ENCODE measurements at regions not wholly inside any gene's neighbourhood (a gene's known extent, or its start where the extent isn't known, plus 50 kb on each side); places are given as distances from the start of the nearest gene placed in this dataset.

DNA sequence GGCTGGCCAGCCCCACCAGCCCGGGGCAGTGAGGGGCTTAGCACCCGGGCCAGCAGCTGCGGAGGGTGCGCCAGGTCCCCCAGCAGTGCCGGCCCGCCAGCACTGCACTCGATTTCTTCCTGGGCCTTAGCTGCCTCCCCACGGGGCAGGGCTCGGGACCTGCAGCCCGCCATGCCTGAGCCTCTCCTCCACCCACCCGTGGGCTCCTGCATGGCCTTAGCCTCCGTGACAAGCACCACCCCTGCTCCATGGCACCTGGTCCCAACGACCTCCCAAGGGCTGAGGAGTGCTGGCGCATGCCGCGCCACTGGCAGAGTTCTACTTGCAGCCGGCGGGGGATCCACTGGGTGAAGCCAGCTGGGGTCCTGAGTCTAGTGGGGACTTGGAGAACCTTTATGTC is 452.6 kb downstream of the AGTPBP1 start:
- TF ChIP-seq, protein P1, sequence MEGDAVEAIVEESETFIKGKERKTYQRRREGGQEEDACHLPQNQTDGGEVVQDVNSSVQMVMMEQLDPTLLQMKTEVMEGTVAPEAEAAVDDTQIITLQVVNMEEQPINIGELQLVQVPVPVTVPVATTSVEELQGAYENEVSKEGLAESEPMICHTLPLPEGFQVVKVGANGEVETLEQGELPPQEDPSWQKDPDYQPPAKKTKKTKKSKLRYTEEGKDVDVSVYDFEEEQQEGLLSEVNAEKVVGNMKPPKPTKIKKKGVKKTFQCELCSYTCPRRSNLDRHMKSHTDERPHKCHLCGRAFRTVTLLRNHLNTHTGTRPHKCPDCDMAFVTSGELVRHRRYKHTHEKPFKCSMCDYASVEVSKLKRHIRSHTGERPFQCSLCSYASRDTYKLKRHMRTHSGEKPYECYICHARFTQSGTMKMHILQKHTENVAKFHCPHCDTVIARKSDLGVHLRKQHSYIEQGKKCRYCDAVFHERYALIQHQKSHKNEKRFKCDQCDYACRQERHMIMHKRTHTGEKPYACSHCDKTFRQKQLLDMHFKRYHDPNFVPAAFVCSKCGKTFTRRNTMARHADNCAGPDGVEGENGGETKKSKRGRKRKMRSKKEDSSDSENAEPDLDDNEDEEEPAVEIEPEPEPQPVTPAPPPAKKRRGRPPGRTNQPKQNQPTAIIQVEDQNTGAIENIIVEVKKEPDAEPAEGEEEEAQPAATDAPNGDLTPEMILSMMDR (IDR thresholded peaks at IDR 0.05), result no peak
- H3K36me3 ChIP-seq, result no peaks in the 10 kb centered on the region
- H3K9me3 ChIP-seq, result no peaks in the 10 kb centered on the region
- H3K4me3 ChIP-seq, result no peak overlapping the region
- no peak for ATAC-seq (ENCODE audit: insufficient number of reproducible peaks, low FRiP score, low read depth)
- H3K27ac ChIP-seq, result no peak overlapping the region
- no peak for DNase-seq (ENCODE audit: low spot score)
- no peaks in the 10 kb centered on the region for H3K27me3 ChIP-seq (replicated peaks; ENCODE audit: insufficient read depth)
- no peaks in the 10 kb centered on the region for H3K4me1 ChIP-seq (ENCODE audit: control insufficient read depth in 1 of 2, low read depth in 2 of 2)

DNA sequence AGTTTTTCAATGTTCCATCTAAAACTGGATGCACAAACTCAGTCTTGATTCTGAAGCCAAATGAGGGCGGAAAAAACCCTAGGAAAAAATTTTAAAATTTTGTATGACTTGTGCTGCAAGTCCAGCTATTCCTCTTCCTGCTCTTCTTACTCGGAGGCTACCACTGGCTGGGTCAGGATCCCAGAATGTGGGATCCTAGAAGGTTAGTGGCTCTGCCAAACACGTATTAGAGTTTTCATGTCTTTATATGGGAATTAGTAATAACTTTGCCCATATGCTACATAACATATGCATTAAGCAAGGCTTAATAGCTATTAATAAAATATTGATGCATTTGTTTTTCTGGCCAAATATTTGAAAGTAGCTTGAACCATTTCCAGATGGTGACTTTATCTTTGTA is 458.3 kb downstream of the AGTPBP1 start:
- TF ChIP-seq, protein P1 (IDR thresholded peaks at IDR 0.05), result no peak

DNA sequence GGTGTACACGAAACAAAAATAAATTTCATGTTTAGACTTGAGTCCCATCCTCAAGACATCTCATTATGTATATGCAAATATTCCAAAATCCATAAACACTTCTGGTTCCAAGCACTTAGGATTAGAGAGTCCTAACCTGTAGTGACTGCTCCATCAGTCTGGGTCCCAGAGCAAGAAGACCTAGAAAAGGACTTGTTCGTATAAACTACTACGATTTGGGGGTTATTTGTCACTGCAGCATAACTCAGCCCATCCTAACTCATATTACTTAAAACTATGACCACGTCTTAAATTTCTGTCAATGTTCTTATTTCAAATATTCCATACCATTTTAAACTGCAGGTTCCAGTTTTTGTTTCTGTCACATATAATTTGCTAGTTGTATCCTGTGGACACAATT is 463.0 kb downstream of the AGTPBP1 start:
- no peaks in the 10 kb centered on the region for H3K9me3 ChIP-seq
- H3K27me3 ChIP-seq (replicated peaks; ENCODE audit: insufficient read depth), result no peaks in the 10 kb centered on the region
- H3K4me3 ChIP-seq, result no peak overlapping the region
- no peaks in the 10 kb centered on the region for H3K4me1 ChIP-seq (ENCODE audit: control insufficient read depth in 1 of 2, low read depth in 2 of 2)
- H3K27ac ChIP-seq, result no peak overlapping the region
- DNase-seq (ENCODE audit: low spot score), result no peak
- ATAC-seq (ENCODE audit: insufficient number of reproducible peaks, low FRiP score, low read depth), result no peak
- H3K36me3 ChIP-seq, result no peaks in the 10 kb centered on the region
- TF ChIP-seq, protein P1 (IDR thresholded peaks at IDR 0.05), result no peak

More for the DNA sequence above, 458.3 kb downstream of the AGTPBP1 start:
- no peak overlapping the region for H3K27ac ChIP-seq
- H3K36me3 ChIP-seq, result no peaks in the 10 kb centered on the region
- H3K27me3 ChIP-seq (replicated peaks; ENCODE audit: insufficient read depth), result no peaks in the 10 kb centered on the region
- no peaks in the 10 kb centered on the region for H3K9me3 ChIP-seq
- H3K4me1 ChIP-seq (ENCODE audit: control insufficient read depth in 1 of 2, low read depth in 2 of 2), result no peaks in the 10 kb centered on the region
- ATAC-seq (ENCODE audit: insufficient number of reproducible peaks, low FRiP score, low read depth) (no peak), DNase-seq (ENCODE audit: low spot score) (no peak)
- no peak overlapping the region for H3K4me3 ChIP-seq

DNA sequence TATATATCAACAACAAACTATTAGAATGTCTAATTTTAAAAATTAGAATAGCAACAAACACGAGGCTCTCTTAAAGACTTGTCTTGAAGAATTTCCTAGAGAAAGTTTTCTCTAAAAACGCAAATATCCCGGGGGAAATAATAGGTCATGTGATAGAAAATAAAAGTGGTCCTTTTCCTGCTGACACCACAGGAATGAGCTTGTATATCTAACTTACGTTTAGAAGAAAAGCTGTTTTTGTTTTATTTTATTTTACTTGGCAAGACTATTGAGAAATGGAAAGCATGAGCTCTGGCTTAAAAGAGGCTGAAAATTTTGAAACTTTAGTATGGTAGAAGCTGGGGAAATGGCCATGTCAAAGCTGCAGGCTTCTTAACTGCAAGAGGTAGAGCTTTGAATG is 465.0 kb downstream of the AGTPBP1 start:
- no peak overlapping the region for H3K27ac ChIP-seq
- no peak overlapping the region for H3K4me3 ChIP-seq
- H3K9me3 ChIP-seq, result no peaks in the 10 kb centered on the region
- DNase-seq (ENCODE audit: low spot score), result no peak
- ATAC-seq (ENCODE audit: insufficient number of reproducible peaks, low FRiP score, low read depth), result no peak
- H3K36me3 ChIP-seq, result no peaks in the 10 kb centered on the region
- no peaks in the 10 kb centered on the region for H3K27me3 ChIP-seq (replicated peaks; ENCODE audit: insufficient read depth)
- no peaks in the 10 kb centered on the region for H3K4me1 ChIP-seq (ENCODE audit: control insufficient read depth in 1 of 2, low read depth in 2 of 2)
- TF ChIP-seq, protein P1 (IDR thresholded peaks at IDR 0.05), result no peak

DNA sequence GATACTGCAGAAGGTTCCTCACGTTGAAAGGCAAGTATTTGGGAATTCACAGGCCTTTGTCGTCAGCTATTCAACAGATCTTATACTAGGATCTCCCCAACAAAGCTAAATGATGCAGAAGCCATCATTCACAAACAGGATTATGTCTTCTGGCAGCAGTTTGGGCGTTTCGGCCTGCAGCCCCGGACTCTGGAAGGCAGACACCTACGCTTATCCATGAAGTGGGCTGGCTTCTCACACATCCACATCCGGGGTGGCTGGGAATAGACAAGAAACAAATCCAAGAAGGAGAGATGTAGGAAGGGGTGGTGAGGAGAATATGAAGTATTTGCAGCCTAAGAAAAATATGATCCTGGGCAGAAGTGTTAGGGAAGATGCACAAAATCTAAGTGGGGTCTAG is 471.9 kb downstream of the AGTPBP1 start:
- no peaks in the 10 kb centered on the region for H3K27me3 ChIP-seq (replicated peaks; ENCODE audit: insufficient read depth)
- DNase-seq (ENCODE audit: low spot score) (no peak), ATAC-seq (ENCODE audit: insufficient number of reproducible peaks, low FRiP score, low read depth) (no peak)
- H3K27ac ChIP-seq, result no peak overlapping the region
- TF ChIP-seq, protein P1 (IDR thresholded peaks at IDR 0.05), result no peak
- H3K9me3 ChIP-seq, result no peaks in the 10 kb centered on the region
- H3K4me1 ChIP-seq (ENCODE audit: control insufficient read depth in 1 of 2, low read depth in 2 of 2), result no peaks in the 10 kb centered on the region
- H3K36me3 ChIP-seq, result no peaks in the 10 kb centered on the region
- H3K4me3 ChIP-seq, result no peak overlapping the region
